GM12892 (cell line): ENCODE measurements at regions not wholly inside any gene's neighbourhood (a gene's known extent, or its start where the extent isn't known, plus 50 kb on each side); places are given as distances from the start of the nearest gene placed in this dataset.
"Not testable (repeated sequence)": the region's sequence is repeated elsewhere in the genome, so short reads cannot be mapped to it uniquely, and the experiment has no call there.

Experiments used
- DNase-seq: peaks from one replicate; pipeline ENCODE4 v3.0.0; 2011; ENCODE audit not compliant: insufficient read length
- FAIRE-seq: peaks from 2 replicates; lab custom pipeline; 2011; peaks lifted over from hg19 to GRCh38; lab: Jason Lieb, UNC
- POLR2A ChIP-seq: IDR thresholded peaks from 2 replicates; pipeline ENCODE4 v1.6.1; 2011; ENCODE audit warnings: low read depth, low read length, control low read depth
- POLR2AphosphoS5 ChIP-seq: IDR thresholded peaks from 2 replicates; pipeline ENCODE4 v1.6.1; 2011; ENCODE audit warnings: low read depth, low read length, control low read depth
- TAF1 ChIP-seq: IDR thresholded peaks from 2 replicates; pipeline ENCODE4 v1.6.1; 2011; ENCODE audit warnings: low read depth, mild to moderate bottlenecking, control low read depth, low read length, borderline replicate concordance

DNA sequence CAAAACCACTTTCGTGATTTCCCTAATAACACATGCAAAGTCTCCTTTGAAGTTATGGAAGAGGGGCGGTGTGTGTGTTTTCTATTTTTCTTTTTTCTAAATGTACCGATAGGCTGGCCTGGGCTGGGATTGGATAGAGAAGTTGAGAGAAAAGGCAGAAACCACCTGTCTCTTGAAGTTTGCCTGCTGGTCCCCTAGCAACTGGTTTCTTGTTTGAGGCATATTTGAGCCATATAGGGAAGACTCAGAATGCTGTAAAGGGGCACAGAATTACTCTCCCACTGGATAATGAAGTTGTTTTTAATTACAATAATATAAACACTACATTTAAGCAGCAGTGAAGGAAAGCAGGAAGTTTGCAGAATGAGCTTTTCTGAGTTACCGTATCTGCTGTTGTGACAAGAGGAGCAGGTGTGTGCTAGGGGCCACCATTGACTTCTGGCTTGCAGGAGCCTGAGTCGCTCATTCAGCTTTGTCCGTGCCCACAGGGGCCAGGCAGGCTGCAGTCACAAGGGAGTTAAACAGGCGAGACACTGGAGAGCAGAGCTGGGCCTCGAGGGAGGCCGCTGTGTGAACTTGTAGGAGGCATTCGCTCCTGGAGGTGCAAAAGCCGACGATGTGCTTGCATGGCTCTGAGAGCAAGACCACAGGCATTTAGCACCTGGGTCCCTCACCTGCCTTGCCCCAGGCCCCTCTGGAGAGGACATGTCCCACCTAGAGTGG is 173.8 kb upstream of the RGS6 start:
- no peak for TF ChIP-seq POLR2AphosphoS5
- no peak for TF ChIP-seq TAF1
- DNase-seq: no peak
- FAIRE-seq: no peak

DNA sequence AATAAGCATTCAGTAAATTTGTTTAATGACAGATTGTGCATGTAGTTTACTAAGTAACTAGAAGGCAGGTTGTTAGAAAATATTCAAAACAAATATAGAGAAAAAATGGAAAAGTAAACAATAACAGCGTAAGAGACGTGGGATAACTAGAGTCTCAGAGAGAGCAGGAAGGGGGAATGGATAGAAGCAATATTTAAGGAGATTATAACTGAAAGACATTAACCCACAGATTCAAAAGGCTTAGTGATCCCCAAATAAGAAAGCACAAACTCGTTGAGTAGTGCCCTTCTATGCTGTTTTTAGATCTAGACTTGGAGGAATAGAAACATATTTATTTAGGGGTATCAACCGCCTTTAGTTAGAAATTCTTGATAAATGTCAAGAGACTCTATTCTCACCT is 169.7 kb upstream of the RGS6 start:
- DNase-seq: no peak
- TF ChIP-seq POLR2AphosphoS5: no peak
- TF ChIP-seq POLR2A: no peak
- TF ChIP-seq TAF1: no peak
- no peak for FAIRE-seq

DNA sequence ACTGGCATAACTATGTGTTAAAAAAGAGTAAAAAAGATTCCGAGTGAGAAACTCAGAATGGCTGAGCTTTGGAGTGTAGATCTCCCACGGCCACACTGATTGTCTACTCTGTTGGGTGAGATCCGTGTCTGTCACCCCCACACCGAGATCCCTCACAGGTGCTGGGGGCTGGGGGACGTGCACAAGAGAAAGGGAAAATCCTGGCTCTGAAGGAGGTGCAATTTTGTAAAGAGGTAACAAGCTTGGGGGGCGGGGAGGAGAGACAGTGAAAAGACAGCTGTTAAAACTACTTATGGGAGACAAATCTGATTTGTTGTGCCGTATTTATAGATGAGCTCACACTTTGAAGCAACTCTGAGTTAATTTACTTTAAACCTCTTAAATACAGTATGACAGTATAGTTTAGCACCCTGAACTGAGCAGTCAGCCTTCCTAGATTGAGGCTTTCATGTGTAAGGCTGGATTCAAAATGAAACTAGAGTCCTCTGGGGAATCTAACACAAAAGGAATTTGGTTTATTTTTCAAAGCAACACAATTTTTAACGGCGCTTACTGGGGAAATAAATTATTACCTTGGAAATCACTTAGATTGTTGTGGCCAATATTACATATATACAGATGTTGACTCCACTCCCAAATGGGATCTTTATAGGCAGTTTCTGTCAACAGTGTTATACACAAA is 167.4 kb upstream of the RGS6 start:
- no peak for TF ChIP-seq POLR2A
- no peak for TF ChIP-seq POLR2AphosphoS5
- TF ChIP-seq TAF1: no peak
- DNase-seq: no peak
- peak; percentile 21 for FAIRE-seq

DNA sequence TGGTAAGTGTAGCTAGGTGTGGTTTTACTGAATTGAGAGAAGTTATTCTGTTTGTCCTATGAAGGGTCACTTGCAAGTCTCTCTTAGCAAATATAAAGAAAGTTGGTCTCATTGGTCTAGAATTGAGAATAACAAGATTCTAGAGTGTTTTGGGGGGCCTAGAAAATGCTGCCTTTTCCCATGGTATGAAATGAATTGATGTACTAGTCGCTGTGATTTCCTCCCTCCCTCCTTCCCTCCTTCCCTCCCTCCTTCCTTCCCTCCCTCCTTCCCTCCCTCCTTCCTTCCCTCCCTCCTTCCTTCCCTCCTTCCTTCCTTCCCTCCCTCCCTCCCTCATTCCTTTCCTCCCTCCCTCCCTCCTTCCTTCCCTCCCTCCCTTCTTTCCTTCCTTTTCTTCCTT is 166.7 kb upstream of the RGS6 start:
- DNase-seq (no peak), FAIRE-seq (no peak)
- TF ChIP-seq POLR2AphosphoS5 (no peak), TAF1 (no peak), POLR2A (no peak)

DNA sequence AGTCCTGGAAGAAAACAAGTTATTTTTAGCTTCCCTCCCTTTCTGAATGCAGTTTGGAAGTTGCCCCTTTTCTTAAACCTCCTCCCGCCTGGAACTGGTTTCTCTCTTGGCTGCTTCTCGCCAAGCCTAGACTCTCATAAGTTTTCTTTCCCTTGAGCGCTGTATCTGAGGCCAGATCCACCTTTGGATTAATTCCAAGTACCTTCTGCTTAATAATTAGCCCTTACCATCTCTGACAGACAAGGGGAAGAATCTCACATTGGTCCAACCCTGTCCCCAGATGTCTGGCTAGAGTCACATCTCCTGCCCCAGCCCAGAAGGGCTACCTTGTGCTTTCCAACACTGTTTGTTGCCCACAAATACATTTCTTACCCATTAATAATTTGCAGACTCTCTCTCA is 161.8 kb upstream of the RGS6 start:
- TF ChIP-seq POLR2A (no peak), POLR2AphosphoS5 (no peak), TAF1 (no peak)
- no peak for DNase-seq
- no peak for FAIRE-seq

DNA sequence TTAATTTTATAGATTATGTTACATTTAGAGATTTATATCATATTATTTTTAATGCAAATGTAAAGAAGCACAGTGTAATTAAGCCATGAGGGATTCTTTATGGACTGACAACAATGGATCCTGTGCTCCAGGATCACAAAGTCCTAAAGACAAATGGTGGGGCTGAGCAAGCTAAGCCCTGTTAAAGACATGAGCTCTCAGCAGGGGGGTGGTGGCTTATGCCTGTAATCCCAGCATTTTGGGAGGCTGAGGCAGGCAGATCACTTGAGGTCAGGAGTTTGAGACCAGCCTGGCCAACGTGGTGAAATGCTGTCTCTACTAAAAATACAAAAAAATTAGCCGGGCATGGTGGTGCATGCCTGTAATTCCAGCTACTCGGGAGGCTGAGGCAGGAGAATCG is 160.8 kb upstream of the RGS6 start:
- FAIRE-seq, DNase-seq: not testable (repeated sequence)

DNA sequence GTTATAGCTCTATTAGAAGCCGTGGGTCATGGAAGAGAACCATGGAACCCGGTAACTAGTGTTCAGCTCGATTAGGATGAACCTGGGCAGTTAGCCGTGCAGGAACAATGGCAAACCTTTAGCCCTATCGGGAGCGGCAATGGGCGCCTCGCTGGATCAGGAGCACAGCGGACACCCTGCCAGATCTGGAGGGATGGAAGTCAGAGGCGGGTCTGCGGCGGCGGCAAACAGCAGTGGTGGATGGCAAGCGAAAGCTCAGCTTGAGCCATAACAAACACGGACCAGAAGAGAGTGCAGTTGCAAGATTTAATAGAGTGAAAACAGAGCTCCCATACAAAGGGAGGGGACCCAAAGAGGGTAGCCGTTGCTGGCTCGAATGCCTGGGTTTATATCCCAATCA is 160.2 kb upstream of the RGS6 start:
- DNase-seq, FAIRE-seq: not testable (repeated sequence)

DNA sequence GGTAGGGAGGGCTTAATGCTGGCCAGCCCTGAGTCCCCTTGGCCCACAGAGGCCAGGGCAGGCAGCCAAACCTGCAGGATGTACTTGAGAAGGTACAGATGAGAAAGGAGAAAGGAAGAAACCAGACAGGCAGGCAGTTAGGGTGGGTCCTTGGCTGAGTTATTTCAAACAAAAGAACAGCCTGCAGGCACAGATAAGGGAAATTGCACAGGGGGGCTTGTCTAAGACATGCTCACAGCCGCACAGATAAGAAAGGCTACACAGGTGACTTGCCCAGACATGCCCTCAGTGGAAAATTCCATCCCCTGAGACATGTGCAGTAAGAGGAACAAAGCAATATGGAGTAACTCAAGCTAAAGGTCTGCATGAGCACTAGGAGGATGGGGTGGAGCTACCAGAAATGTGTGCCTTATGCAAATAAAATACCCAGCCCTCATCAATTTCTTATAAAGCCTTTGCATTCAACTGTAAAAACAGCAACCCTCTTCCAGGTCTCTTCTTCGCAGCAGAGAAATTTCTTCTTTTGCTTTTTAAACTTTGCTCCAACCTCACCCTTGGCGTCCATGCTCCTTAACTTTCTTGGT is 158.2 kb upstream of the RGS6 start:
- DNase-seq: no peak
- TF ChIP-seq POLR2AphosphoS5 (no peak), POLR2A (no peak), TAF1 (no peak)
- no peak for FAIRE-seq

GRCh38 chr14:71776471-71777360 is 155.5 kb upstream of the RGS6 start:
- peak; percentile 42 for FAIRE-seq
- no peak for TF ChIP-seq POLR2A
- no peak for TF ChIP-seq TAF1
- no peak for TF ChIP-seq POLR2AphosphoS5
- DNase-seq: no peak

GRCh38 chr14:71780075-71780474 is 152.2 kb upstream of the RGS6 start:
- no peak for FAIRE-seq
- no peak for DNase-seq
- TF ChIP-seq POLR2AphosphoS5 (no peak), TAF1 (no peak), POLR2A (no peak)

- FAIRE-seq (no peak), DNase-seq (no peak)
- TF ChIP-seq POLR2A: no peak
- TF ChIP-seq POLR2AphosphoS5: no peak
- no peak for TF ChIP-seq TAF1
These were observed 151.4 kb upstream of the RGS6 start for GRCh38 chr14:71780822-71781221.
